ENCODE measurements at regions not wholly inside any gene's neighbourhood (a gene's known extent, or its start where the extent isn't known, plus 50 kb on each side); places are given as distances from the start of the nearest gene placed in this dataset.

DNA sequence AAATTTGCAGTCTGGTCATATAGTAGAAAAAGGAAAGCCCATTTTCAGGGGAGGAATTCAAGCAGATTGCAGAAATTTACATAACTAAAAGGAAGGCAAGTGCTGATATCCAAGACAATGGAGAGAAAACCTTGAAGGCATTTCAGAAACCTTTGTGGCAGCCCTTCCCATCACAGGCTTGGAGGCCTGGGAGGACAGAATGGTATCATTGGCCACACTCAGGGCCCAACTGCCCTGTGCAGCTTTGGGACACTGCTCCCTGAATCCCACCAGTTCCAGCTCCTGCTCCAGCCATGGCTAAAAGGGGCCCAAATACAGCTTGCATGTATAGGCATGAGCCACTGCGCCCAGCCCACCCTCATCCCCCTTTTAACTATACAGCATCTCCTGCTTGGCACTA lies 81.1 kb upstream of the NYAP2 start:
- no peak overlapping the region for H4K5ac ChIP-seq (ENCODE audit: low read length)
- no peak overlapping the region for H2AK5ac ChIP-seq (ENCODE audit: low read length)
- no peak overlapping the region for H3K9ac ChIP-seq (ENCODE audit: low read length)
- no peaks in the 10 kb centered on the region for H3K36me3 ChIP-seq (ENCODE audit: control insufficient read depth, insufficient read depth, low read length)
- no peaks in the 10 kb centered on the region for H3K4me1 ChIP-seq (ENCODE audit: control insufficient read depth, low read depth, low read length)
- H3K79me1 ChIP-seq (ENCODE audit: low read length): no peaks in the 10 kb centered on the region
- no peak overlapping the region for H4K8ac ChIP-seq (ENCODE audit: low read depth, low read length)
- H3K27me3 ChIP-seq (ENCODE audit: insufficient read depth, low read length, poor library complexity): no peaks in the 10 kb centered on the region
- H3K56ac ChIP-seq (ENCODE audit: low read length): no peak overlapping the region
- no CpG with 5 or more reads among the region's 1 CpG for WGBS (ENCODE audit: extremely low coverage, insufficient coverage, low lambda C conversion rate)
- H3K23ac ChIP-seq (ENCODE audit: low read length): no peak overlapping the region
- no peak overlapping the region for H3K18ac ChIP-seq (ENCODE audit: low read length)
- DNase-seq: peak; percentile 18
- no peak overlapping the region for H3K4me2 ChIP-seq (ENCODE audit: low read length)
- H3K4ac ChIP-seq (ENCODE audit: low read depth, low read length): no peak overlapping the region
- H2BK5ac ChIP-seq (ENCODE audit: low read length): no peak overlapping the region
- no peaks in the 10 kb centered on the region for H3K79me2 ChIP-seq (ENCODE audit: control insufficient read depth, insufficient read depth, low read length)
- no peak overlapping the region for H2BK120ac ChIP-seq (ENCODE audit: low read depth, low read length)
- no peak overlapping the region for H3K4me3 ChIP-seq (ENCODE audit: low read length)
- no peak overlapping the region for H3K27ac ChIP-seq (ENCODE audit: low read depth, low read length)
- no peak overlapping the region for H2BK15ac ChIP-seq (replicated peaks; ENCODE audit: low read depth)

DNA sequence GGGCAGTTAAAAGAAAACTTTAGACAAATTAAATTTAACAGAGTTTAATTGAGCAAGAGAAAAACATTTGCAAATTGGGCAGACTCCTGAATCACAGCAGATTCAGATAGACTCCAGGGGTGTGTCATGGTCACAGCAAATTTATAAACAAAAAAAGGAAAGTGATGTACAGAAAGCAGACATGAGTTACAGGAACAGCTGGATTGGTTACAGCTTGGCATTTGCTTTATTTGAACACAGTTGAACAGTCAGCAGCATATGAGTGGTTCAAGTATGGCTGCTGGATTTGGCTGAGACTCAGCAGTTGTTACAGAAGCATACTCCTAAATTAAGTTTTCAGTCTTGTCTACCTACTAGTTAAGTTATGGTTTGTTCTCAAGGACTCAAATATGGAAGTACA lies 82.3 kb upstream of the NYAP2 start:
- Histone ChIP-seq H4K8ac (ENCODE audit: low read depth, low read length) (no peak overlapping the region), H3K79me2 (ENCODE audit: control insufficient read depth, insufficient read depth, low read length) (no peaks in the 10 kb centered on the region), H3K4ac (ENCODE audit: low read depth, low read length) (no peak overlapping the region), H3K23ac (ENCODE audit: low read length) (no peak overlapping the region), H2AK5ac (ENCODE audit: low read length) (no peak overlapping the region), H3K4me2 (ENCODE audit: low read length) (no peak overlapping the region), H3K18ac (ENCODE audit: low read length) (no peak overlapping the region), H3K27me3 (ENCODE audit: insufficient read depth, low read length, poor library complexity) (no peaks in the 10 kb centered on the region), H2BK5ac (ENCODE audit: low read length) (no peak overlapping the region), H3K36me3 (ENCODE audit: control insufficient read depth, insufficient read depth, low read length) (no peaks in the 10 kb centered on the region), H3K4me3 (ENCODE audit: low read length) (no peak overlapping the region), H3K56ac (ENCODE audit: low read length) (no peak overlapping the region), H3K9ac (ENCODE audit: low read length) (no peak overlapping the region), H3K27ac (ENCODE audit: low read depth, low read length) (no peak overlapping the region), H2BK120ac (ENCODE audit: low read depth, low read length) (no peak overlapping the region), H3K4me1 (ENCODE audit: control insufficient read depth, low read depth, low read length) (no peaks in the 10 kb centered on the region), H2BK15ac (replicated peaks; ENCODE audit: low read depth) (no peak overlapping the region), H3K79me1 (ENCODE audit: low read length) (no peaks in the 10 kb centered on the region), H4K5ac (ENCODE audit: low read length) (no peak overlapping the region)
- DNase-seq: no peak

- Histone ChIP-seq H4K5ac (ENCODE audit: low read length) (no peak overlapping the region), H3K9ac (ENCODE audit: low read length) (no peak overlapping the region), H2BK120ac (ENCODE audit: low read depth, low read length) (no peak overlapping the region), H3K23ac (ENCODE audit: low read length) (no peak overlapping the region), H2BK5ac (ENCODE audit: low read length) (no peak overlapping the region), H2AK5ac (ENCODE audit: low read length) (no peak overlapping the region), H3K18ac (ENCODE audit: low read length) (no peak overlapping the region), H3K4me3 (ENCODE audit: low read length) (no peak overlapping the region), H3K27me3 (ENCODE audit: insufficient read depth, low read length, poor library complexity) (no peaks in the 10 kb centered on the region), H3K27ac (ENCODE audit: low read depth, low read length) (no peak overlapping the region), H3K4me2 (ENCODE audit: low read length) (no peak overlapping the region), H3K4ac (ENCODE audit: low read depth, low read length) (no peak overlapping the region), H3K4me1 (ENCODE audit: control insufficient read depth, low read depth, low read length) (no peaks in the 10 kb centered on the region), H2BK15ac (replicated peaks; ENCODE audit: low read depth) (no peak overlapping the region), H3K79me2 (ENCODE audit: control insufficient read depth, insufficient read depth, low read length) (no peaks in the 10 kb centered on the region), H3K56ac (ENCODE audit: low read length) (no peak overlapping the region), H3K36me3 (ENCODE audit: control insufficient read depth, insufficient read depth, low read length) (no peaks in the 10 kb centered on the region), H3K79me1 (ENCODE audit: low read length) (no peaks in the 10 kb centered on the region), H4K8ac (ENCODE audit: low read depth, low read length) (no peak overlapping the region)
- DNase-seq: no peak
Observed at GRCh38 chr2:225310745-225311144, 88.8 kb upstream of the NYAP2 start.

GRCh38 chr2:225309516-225309915 lies 90.0 kb upstream of the NYAP2 start:
- Histone ChIP-seq H3K36me3 (ENCODE audit: control insufficient read depth, insufficient read depth, low read length) (no peaks in the 10 kb centered on the region), H4K8ac (ENCODE audit: low read depth, low read length) (no peak overlapping the region), H3K79me1 (ENCODE audit: low read length) (no peaks in the 10 kb centered on the region), H2BK5ac (ENCODE audit: low read length) (no peak overlapping the region), H2BK15ac (replicated peaks; ENCODE audit: low read depth) (no peak overlapping the region), H3K4me3 (ENCODE audit: low read length) (no peak overlapping the region), H3K9ac (ENCODE audit: low read length) (no peak overlapping the region), H3K4me2 (ENCODE audit: low read length) (no peak overlapping the region), H3K27ac (ENCODE audit: low read depth, low read length) (no peak overlapping the region), H3K18ac (ENCODE audit: low read length) (no peak overlapping the region), H2BK120ac (ENCODE audit: low read depth, low read length) (no peak overlapping the region), H3K27me3 (ENCODE audit: insufficient read depth, low read length, poor library complexity) (no peaks in the 10 kb centered on the region), H2AK5ac (ENCODE audit: low read length) (no peak overlapping the region), H4K5ac (ENCODE audit: low read length) (no peak overlapping the region), H3K79me2 (ENCODE audit: control insufficient read depth, insufficient read depth, low read length) (no peaks in the 10 kb centered on the region), H3K56ac (ENCODE audit: low read length) (no peak overlapping the region), H3K23ac (ENCODE audit: low read length) (no peak overlapping the region), H3K4ac (ENCODE audit: low read depth, low read length) (no peak overlapping the region), H3K4me1 (ENCODE audit: control insufficient read depth, low read depth, low read length) (no peaks in the 10 kb centered on the region)
- DNase-seq: no peak

- no peak overlapping the region for H3K4me3 ChIP-seq (ENCODE audit: low read length)
- no peaks in the 10 kb centered on the region for H3K4me1 ChIP-seq (ENCODE audit: control insufficient read depth, low read depth, low read length)
- no peak overlapping the region for H4K5ac ChIP-seq (ENCODE audit: low read length)
- H2BK15ac ChIP-seq (replicated peaks; ENCODE audit: low read depth): no peak overlapping the region
- no peak overlapping the region for H2BK5ac ChIP-seq (ENCODE audit: low read length)
- no peak overlapping the region for H2AK5ac ChIP-seq (ENCODE audit: low read length)
- H4K8ac ChIP-seq (ENCODE audit: low read depth, low read length): no peak overlapping the region
- DNase-seq: no peak
- no peak overlapping the region for H3K18ac ChIP-seq (ENCODE audit: low read length)
- H3K23ac ChIP-seq (ENCODE audit: low read length): no peak overlapping the region
- H2BK120ac ChIP-seq (ENCODE audit: low read depth, low read length): no peak overlapping the region
- no peak overlapping the region for H3K4me2 ChIP-seq (ENCODE audit: low read length)
- no peak overlapping the region for H3K27ac ChIP-seq (ENCODE audit: low read depth, low read length)
- no peaks in the 10 kb centered on the region for H3K36me3 ChIP-seq (ENCODE audit: control insufficient read depth, insufficient read depth, low read length)
- no peaks in the 10 kb centered on the region for H3K27me3 ChIP-seq (ENCODE audit: insufficient read depth, low read length, poor library complexity)
- WGBS (ENCODE audit: extremely low coverage, insufficient coverage, low lambda C conversion rate): no CpG with 5 or more reads among the region's 2 CpGs
- no peaks in the 10 kb centered on the region for H3K79me2 ChIP-seq (ENCODE audit: control insufficient read depth, insufficient read depth, low read length)
- H3K9ac ChIP-seq (ENCODE audit: low read length): no peak overlapping the region
- no peak overlapping the region for H3K4ac ChIP-seq (ENCODE audit: low read depth, low read length)
- no peaks in the 10 kb centered on the region for H3K79me1 ChIP-seq (ENCODE audit: low read length)
- no peak overlapping the region for H3K56ac ChIP-seq (ENCODE audit: low read length)
Observed at GRCh38 chr2:225296951-225297350, 102.6 kb upstream of the NYAP2 start.

GRCh38 chr2:225295102-225295501 lies 104.4 kb upstream of the NYAP2 start:
- Histone ChIP-seq H3K56ac (ENCODE audit: low read length) (no peak overlapping the region), H3K36me3 (ENCODE audit: control insufficient read depth, insufficient read depth, low read length) (no peaks in the 10 kb centered on the region), H3K4me2 (ENCODE audit: low read length) (no peak overlapping the region), H3K4me1 (ENCODE audit: control insufficient read depth, low read depth, low read length) (no peaks in the 10 kb centered on the region), H3K79me1 (ENCODE audit: low read length) (no peaks in the 10 kb centered on the region), H3K27me3 (ENCODE audit: insufficient read depth, low read length, poor library complexity) (no peaks in the 10 kb centered on the region), H2BK120ac (ENCODE audit: low read depth, low read length) (no peak overlapping the region), H2AK5ac (ENCODE audit: low read length) (no peak overlapping the region), H4K8ac (ENCODE audit: low read depth, low read length) (no peak overlapping the region), H3K23ac (ENCODE audit: low read length) (no peak overlapping the region), H2BK5ac (ENCODE audit: low read length) (no peak overlapping the region), H2BK15ac (replicated peaks; ENCODE audit: low read depth) (no peak overlapping the region), H3K27ac (ENCODE audit: low read depth, low read length) (no peak overlapping the region), H3K4me3 (ENCODE audit: low read length) (no peak overlapping the region), H3K9ac (ENCODE audit: low read length) (no peak overlapping the region), H3K18ac (ENCODE audit: low read length) (no peak overlapping the region), H3K79me2 (ENCODE audit: control insufficient read depth, insufficient read depth, low read length) (no peaks in the 10 kb centered on the region), H3K4ac (ENCODE audit: low read depth, low read length) (no peak overlapping the region), H4K5ac (ENCODE audit: low read length) (no peak overlapping the region)
- WGBS (ENCODE audit: extremely low coverage, insufficient coverage, low lambda C conversion rate): no CpG with 5 or more reads among the region's 3 CpGs
- DNase-seq: no peak

Data from mesendoderm (in vitro differentiated cells).